ENCODE measurements at regions not wholly inside any gene's neighbourhood (a gene's known extent, or its start where the extent isn't known, plus 50 kb on each side); places are given as distances from the start of the nearest gene placed in this dataset.

DNA sequence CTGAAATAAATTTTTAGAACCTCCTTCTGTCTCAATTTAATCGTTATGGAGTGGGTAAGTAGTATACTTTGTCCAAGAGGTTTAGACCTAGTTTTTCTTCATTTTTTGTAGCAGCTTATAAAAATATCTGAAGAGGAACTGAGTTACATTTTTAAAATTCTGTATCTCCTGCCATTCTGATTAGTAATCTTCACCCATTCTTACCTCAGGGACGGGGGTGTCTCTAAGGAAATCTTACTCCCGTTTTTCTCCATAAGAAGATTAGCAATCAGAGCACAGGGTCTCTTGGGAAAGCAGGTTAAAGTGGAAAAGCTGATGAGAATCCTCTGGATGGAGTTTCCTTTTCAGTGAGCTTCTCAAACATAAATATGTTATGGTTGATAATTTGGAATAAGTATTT, 259.3 kb upstream of the FAM83B start:
- no peaks in the 10 kb centered on the region for H3K36me3 ChIP-seq (replicated peaks)
- H3K27ac ChIP-seq: no peak overlapping the region
- in situ Hi-C loops (cut with HindIII; ENCODE audit: low pct_ligation_motif_present, low sequenced_read_pairs): no loop called here
- H3K27me3 ChIP-seq (replicated peaks): no peaks in the 10 kb centered on the region
- no peak for DNase-seq
- no peak overlapping the region for H3K4me3 ChIP-seq (ENCODE audit: low read depth, low read length)
- TF ChIP-seq, protein P1, sequence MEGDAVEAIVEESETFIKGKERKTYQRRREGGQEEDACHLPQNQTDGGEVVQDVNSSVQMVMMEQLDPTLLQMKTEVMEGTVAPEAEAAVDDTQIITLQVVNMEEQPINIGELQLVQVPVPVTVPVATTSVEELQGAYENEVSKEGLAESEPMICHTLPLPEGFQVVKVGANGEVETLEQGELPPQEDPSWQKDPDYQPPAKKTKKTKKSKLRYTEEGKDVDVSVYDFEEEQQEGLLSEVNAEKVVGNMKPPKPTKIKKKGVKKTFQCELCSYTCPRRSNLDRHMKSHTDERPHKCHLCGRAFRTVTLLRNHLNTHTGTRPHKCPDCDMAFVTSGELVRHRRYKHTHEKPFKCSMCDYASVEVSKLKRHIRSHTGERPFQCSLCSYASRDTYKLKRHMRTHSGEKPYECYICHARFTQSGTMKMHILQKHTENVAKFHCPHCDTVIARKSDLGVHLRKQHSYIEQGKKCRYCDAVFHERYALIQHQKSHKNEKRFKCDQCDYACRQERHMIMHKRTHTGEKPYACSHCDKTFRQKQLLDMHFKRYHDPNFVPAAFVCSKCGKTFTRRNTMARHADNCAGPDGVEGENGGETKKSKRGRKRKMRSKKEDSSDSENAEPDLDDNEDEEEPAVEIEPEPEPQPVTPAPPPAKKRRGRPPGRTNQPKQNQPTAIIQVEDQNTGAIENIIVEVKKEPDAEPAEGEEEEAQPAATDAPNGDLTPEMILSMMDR (IDR thresholded peaks at IDR 0.05; ENCODE audit: low read depth, low read length, missing control alignments): no peak

DNA sequence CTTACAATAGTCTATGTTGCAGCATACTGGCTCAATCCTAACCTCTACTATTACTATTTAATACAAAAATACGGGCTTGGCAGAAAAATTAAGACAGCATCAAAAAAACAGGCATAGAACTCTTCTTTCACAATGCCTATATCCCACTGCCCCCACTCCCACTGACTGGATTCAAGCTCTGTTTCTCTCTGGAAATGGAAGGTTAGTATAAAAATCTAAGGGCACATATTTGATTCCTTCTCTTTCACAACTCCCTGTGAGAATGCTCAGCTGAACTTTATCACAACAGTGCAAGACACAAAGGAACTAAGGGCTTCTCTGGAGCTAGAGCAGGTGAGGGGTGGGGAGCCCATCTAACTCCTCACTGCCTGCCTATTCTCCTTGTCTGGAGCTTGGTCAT, 258.4 kb upstream of the FAM83B start:
- Histone ChIP-seq H3K27me3 (replicated peaks) (no peaks in the 10 kb centered on the region), H3K27ac (no peak overlapping the region), H3K4me3 (ENCODE audit: low read depth, low read length) (no peak overlapping the region), H3K36me3 (replicated peaks) (no peaks in the 10 kb centered on the region)
- TF ChIP-seq, protein P1 (IDR thresholded peaks at IDR 0.05; ENCODE audit: low read depth, low read length, missing control alignments): no peak
- no peak for DNase-seq
- in situ Hi-C loops (cut with HindIII; ENCODE audit: low pct_ligation_motif_present, low sequenced_read_pairs): no loop called here

DNA sequence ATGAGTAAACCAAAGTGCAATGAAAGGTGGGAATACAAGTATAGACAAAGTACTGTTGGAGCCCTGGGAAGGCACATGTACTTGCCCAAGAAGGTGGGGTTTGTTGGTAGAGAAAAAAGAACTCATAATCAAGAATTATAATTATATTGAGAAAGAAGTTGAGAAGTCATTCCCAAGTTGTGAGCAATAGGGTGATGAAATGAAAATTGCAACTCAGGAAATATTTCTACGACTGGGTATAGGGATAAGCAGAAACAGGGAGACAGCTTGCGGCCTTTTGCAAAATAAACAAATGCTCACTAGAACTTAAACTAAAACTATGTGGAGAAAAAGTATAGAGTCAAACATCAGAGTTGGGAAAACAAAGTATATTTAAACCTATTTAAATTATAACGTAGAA, 250.7 kb upstream of the FAM83B start:
- Histone ChIP-seq H3K27ac (no peak overlapping the region), H3K4me3 (ENCODE audit: low read depth, low read length) (no peak overlapping the region), H3K27me3 (replicated peaks) (no peaks in the 10 kb centered on the region), H3K36me3 (replicated peaks) (no peaks in the 10 kb centered on the region)
- no peak for DNase-seq
- TF ChIP-seq, protein P1 (IDR thresholded peaks at IDR 0.05; ENCODE audit: low read depth, low read length, missing control alignments): no peak
- in situ Hi-C loops (cut with HindIII; ENCODE audit: low pct_ligation_motif_present, low sequenced_read_pairs): no loop called here

DNA sequence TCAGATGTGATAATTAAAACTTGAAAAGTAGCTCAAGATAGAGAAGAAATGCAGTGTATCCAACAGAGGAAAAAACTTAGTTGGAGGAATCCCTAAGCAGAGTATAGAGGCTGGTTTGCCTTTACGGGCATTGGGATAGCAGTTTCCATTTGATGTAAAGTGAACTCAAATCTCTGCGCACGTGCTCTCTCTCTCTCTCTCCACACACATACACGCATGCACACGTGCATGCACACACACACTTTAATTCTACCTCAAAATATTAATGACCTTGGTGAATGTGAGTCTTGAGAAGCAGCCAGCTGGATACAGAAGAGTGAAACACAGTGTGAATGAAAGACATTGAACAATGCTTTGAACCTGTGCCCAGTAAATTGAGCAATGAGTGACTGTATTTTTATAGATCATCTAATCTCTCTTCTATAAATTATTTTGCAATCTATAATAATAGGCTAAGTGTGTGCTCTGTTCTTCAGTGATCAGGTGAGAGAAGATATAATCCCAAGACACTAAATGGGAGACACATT, 247.7 kb upstream of the FAM83B start:
- in situ Hi-C loops (cut with HindIII; ENCODE audit: low pct_ligation_motif_present, low sequenced_read_pairs): no loop called here
- TF ChIP-seq, protein P1 (IDR thresholded peaks at IDR 0.05; ENCODE audit: low read depth, low read length, missing control alignments): no peak
- no peak for DNase-seq
- Histone ChIP-seq H3K4me3 (ENCODE audit: low read depth, low read length) (no peak overlapping the region), H3K27ac (no peak overlapping the region), H3K36me3 (replicated peaks) (no peaks in the 10 kb centered on the region), H3K27me3 (replicated peaks) (no peaks in the 10 kb centered on the region)

DNA sequence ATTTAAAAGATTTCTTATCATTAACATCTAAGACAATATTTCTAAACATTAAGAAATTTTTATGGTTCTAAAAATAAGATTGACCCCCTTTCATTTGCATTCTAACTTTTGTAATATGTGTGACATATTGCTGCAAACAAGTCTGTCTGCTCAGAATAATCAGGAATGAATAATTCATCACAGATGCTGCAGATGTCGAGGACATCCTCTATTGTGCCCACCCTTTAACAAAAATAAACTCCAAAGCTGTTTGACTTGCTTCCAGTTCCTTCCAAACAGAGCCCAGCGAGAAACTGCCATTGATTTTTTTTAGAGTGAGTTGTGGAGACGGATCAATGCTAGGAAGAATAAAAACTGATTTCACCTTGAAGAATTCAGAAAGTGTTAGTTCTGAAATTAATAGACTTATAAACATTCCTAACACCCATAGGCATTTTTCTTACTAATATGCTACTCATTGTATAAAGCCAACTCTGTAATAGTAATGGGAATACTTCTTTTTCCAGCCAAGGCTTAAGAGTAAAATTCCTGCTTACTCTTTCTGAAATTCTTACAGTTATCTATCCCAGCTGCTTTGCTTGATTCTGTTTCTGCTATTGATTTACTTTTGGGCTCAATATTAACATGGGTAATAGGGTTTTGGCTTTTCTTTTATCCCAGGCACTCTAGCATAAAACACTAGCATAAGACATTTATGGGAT, 244.8 kb upstream of the FAM83B start:
- no peak for DNase-seq
- TF ChIP-seq, protein P1 (IDR thresholded peaks at IDR 0.05; ENCODE audit: low read depth, low read length, missing control alignments): no peak
- in situ Hi-C loops (cut with HindIII; ENCODE audit: low pct_ligation_motif_present, low sequenced_read_pairs): no loop called here
- H3K36me3 ChIP-seq (replicated peaks): no peaks in the 10 kb centered on the region
- no peaks in the 10 kb centered on the region for H3K27me3 ChIP-seq (replicated peaks)
- H3K4me3 ChIP-seq (ENCODE audit: low read depth, low read length): no peak overlapping the region
- H3K27ac ChIP-seq: no peak overlapping the region

DNA sequence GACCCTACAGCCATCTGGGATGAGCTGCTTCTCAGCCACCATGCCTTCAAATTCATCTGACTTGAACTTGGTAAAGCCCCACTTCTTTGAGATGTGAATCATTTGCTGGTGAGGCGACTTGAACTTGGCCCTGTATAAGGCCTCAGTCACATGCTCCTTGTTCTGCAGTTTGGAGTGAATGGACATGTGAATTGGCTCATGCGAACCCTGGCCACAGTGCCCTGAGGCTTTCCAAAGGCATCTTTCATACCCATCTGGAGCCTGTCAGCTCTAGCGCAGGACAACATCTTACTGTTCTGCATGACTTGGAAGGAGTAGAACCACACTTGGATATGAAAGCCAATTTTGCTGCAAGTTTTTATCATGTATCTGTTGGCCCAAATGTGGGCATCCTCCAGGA, 244.0 kb upstream of the FAM83B start:
- DNase-seq: no peak
- no peak overlapping the region for H3K4me3 ChIP-seq (ENCODE audit: low read depth, low read length)
- TF ChIP-seq, protein P1 (IDR thresholded peaks at IDR 0.05; ENCODE audit: low read depth, low read length, missing control alignments): no peak
- H3K36me3 ChIP-seq (replicated peaks): no peaks in the 10 kb centered on the region
- in situ Hi-C loops (cut with HindIII; ENCODE audit: low pct_ligation_motif_present, low sequenced_read_pairs): no loop called here
- H3K27me3 ChIP-seq (replicated peaks): no peaks in the 10 kb centered on the region
- no peak overlapping the region for H3K27ac ChIP-seq

Data from brain microvascular endothelial cell (primary cell).